ENCODE measurements at regions not wholly inside any gene's neighbourhood (a gene's known extent, or its start where the extent isn't known, plus 50 kb on each side); places are given as distances from the start of the nearest gene placed in this dataset.

GRCh38 chr9:82552784-82553183 lies 510.2 kb downstream of the RASEF start:
- peaks cover 0 to 3% of the 10 kb centered on the region in 2 donors for H3K27me3 ChIP-seq
- intact Hi-C loops (cut with DNase I; ENCODE audit: low total_unique reads), result no loop called here
- TF ChIP-seq POLR2AphosphoS5 (IDR thresholded peaks at IDR 0.05), result no peak
- no peak for TF ChIP-seq POLR2A (IDR thresholded peaks at IDR 0.05)
- TF ChIP-seq, protein P1, sequence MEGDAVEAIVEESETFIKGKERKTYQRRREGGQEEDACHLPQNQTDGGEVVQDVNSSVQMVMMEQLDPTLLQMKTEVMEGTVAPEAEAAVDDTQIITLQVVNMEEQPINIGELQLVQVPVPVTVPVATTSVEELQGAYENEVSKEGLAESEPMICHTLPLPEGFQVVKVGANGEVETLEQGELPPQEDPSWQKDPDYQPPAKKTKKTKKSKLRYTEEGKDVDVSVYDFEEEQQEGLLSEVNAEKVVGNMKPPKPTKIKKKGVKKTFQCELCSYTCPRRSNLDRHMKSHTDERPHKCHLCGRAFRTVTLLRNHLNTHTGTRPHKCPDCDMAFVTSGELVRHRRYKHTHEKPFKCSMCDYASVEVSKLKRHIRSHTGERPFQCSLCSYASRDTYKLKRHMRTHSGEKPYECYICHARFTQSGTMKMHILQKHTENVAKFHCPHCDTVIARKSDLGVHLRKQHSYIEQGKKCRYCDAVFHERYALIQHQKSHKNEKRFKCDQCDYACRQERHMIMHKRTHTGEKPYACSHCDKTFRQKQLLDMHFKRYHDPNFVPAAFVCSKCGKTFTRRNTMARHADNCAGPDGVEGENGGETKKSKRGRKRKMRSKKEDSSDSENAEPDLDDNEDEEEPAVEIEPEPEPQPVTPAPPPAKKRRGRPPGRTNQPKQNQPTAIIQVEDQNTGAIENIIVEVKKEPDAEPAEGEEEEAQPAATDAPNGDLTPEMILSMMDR (IDR thresholded peaks at IDR 0.05), result no peak
- no peak for DNase-seq (ENCODE audit: low spot score in 2 of 2)
- H3K4me3 ChIP-seq, result no peak overlapping the region
- H3K4me1 ChIP-seq, result no peaks in the 10 kb centered on the region
- no peaks in the 10 kb centered on the region for H3K9me3 ChIP-seq
- no peaks in the 10 kb centered on the region for H3K36me3 ChIP-seq
- H3K27ac ChIP-seq, result no peak overlapping the region

DNA sequence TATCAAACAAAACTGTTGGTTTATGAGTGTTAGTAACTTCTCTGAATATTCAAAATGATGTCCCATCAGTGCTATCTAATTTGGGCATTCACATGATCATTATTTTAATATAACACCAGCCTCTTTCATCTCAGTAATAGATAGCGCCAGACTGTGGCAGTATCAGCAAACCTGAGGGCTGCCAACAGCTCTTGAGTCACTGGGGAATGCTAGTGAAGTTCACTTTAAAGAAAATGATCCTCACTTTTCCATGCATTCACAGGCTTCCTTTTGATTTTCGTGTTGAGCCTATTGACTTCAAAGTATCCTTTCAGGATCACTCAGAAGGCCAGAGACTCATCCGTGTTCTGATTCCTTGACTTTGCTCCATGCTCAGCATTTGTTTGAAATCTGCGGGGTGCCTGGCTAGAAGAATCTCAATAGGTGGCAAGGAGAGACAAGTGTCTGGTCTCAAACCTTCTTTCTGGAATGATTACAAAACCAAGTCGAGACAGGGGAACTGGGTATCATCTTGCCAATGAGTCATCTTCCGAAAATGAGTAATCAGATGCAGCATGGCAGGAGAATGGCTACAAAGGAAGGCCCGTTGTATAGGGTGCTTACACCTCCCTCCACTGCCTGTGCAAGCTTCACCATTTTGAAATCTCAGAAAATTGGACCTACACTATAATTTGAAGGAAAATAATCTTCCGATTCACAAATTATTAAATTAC lies 509.1 kb downstream of the RASEF start:
- Histone ChIP-seq H3K4me1 (no peaks in the 10 kb centered on the region), H3K27ac (no peak overlapping the region), H3K36me3 (no peaks in the 10 kb centered on the region), H3K27me3 (no peaks in the 10 kb centered on the region), H3K9me3 (no peaks in the 10 kb centered on the region), H3K4me3 (no peak overlapping the region)
- no peak for DNase-seq (ENCODE audit: low spot score in 2 of 2)
- intact Hi-C loops (cut with DNase I; ENCODE audit: low total_unique reads), result no loop called here
- TF ChIP-seq, protein P1 (IDR thresholded peaks at IDR 0.05), result no peak
- TF ChIP-seq POLR2AphosphoS5 (IDR thresholded peaks at IDR 0.05) (no peak), POLR2A (IDR thresholded peaks at IDR 0.05) (no peak)

GRCh38 chr9:82554381-82554780 lies 508.6 kb downstream of the RASEF start:
- TF ChIP-seq, protein P1 (IDR thresholded peaks at IDR 0.05), result no peak
- no peak for TF ChIP-seq POLR2A (IDR thresholded peaks at IDR 0.05)
- TF ChIP-seq POLR2AphosphoS5 (IDR thresholded peaks at IDR 0.05), result no peak

DNA sequence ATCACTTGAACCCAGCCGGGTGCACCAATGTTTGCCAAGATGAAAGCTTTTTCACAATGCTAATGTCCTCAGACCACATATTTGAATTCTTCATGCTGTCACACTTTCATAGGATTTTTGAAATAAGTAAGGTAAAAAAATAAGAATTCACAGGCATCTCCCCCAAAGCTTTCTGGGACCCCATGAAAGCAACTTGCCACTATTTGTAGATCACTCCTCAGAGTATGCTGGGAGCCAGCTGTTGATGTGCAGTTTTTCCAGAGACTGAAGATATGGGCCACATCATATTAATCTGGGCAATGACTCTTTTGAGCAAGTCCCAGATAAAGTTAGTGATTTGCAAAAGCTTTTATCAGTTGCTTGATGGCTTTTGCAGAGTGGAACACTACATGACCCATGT lies 507.9 kb downstream of the RASEF start:
- H3K9me3 ChIP-seq, result no peaks in the 10 kb centered on the region
- intact Hi-C loops (cut with DNase I; ENCODE audit: low total_unique reads), result no loop called here
- H3K27ac ChIP-seq, result no peak overlapping the region
- H3K4me1 ChIP-seq, result no peaks in the 10 kb centered on the region
- DNase-seq (ENCODE audit: low spot score in 2 of 2), result no peak
- H3K36me3 ChIP-seq, result no peaks in the 10 kb centered on the region
- H3K27me3 ChIP-seq, result no peaks in the 10 kb centered on the region
- no peak overlapping the region for H3K4me3 ChIP-seq
- TF ChIP-seq POLR2A (IDR thresholded peaks at IDR 0.05) (no peak), POLR2AphosphoS5 (IDR thresholded peaks at IDR 0.05) (no peak)
- TF ChIP-seq, protein P1 (IDR thresholded peaks at IDR 0.05), result no peak

More at GRCh38 chr9:82554381-82554780, 508.6 kb downstream of the RASEF start:
- Histone ChIP-seq H3K36me3 (no peaks in the 10 kb centered on the region), H3K27ac (no peak overlapping the region), H3K4me3 (no peak overlapping the region), H3K9me3 (no peaks in the 10 kb centered on the region), H3K4me1 (no peaks in the 10 kb centered on the region), H3K27me3 (no peaks in the 10 kb centered on the region)
- intact Hi-C loops (cut with DNase I; ENCODE audit: low total_unique reads), result no loop called here
- no peak for DNase-seq (ENCODE audit: low spot score in 2 of 2)

- TF ChIP-seq, protein P1 (IDR thresholded peaks at IDR 0.05), result no peak
- no peak for TF ChIP-seq POLR2A (IDR thresholded peaks at IDR 0.05)
- TF ChIP-seq POLR2AphosphoS5 (IDR thresholded peaks at IDR 0.05), result no peak
- H3K27ac ChIP-seq, result peak overlapping the region in 1 of 2 donors; percentile 8
Measured at GRCh38 chr9:82555431-82556051, 507.4 kb downstream of the RASEF start.

More at GRCh38 chr9:82555431-82556051, 507.4 kb downstream of the RASEF start:
- Histone ChIP-seq H3K4me1 (no peaks in the 10 kb centered on the region), H3K4me3 (no peak overlapping the region), H3K27me3 (no peaks in the 10 kb centered on the region), H3K9me3 (no peaks in the 10 kb centered on the region), H3K36me3 (no peaks in the 10 kb centered on the region)
- DNase-seq (ENCODE audit: low spot score in 2 of 2), result no peak
- intact Hi-C loops (cut with DNase I; ENCODE audit: low total_unique reads), result no loop called here

Measured in breast epithelium (tissue), 4 donors.